ENCODE measurements at regions not wholly inside any gene's neighbourhood (a gene's known extent, or its start where the extent isn't known, plus 50 kb on each side); places are given as distances from the start of the nearest gene placed in this dataset.

DNA sequence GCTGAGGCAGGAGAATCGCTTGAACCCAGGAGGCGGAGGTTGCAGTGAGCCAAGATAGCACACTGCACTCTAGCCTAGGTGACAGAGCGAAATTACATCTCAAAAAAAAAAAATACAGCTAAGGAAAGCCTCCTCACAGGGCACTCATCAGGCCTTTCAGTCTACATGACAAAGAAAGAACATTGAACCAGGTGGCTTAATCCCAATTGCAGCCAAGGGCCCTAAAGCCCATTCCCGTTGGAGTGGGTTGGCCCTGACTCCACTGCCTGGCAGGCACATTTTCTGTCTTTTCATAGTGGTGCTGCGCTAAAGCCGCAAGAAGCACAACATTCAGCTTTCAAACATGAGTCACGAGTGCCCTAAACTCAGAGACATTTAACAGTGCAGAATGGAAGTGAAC lies 372.5 kb downstream of the RNF144A start:
- H3K4me3 ChIP-seq (ENCODE audit: low read depth, low read length), result no peak overlapping the region
- DNase-seq (ENCODE audit: low read depth), result no peak
- no peak for TF ChIP-seq MAX (IDR thresholded peaks at IDR 0.05; ENCODE audit: low read depth, low read length)
- TF ChIP-seq POLR2A (IDR thresholded peaks at IDR 0.05; ENCODE audit: extremely low read depth, insufficient read length), result no peak
- no peak for TF ChIP-seq MYC (IDR thresholded peaks at IDR 0.05; ENCODE audit: low read depth, low read length)
- no peak for TF ChIP-seq CTCF (IDR thresholded peaks at IDR 0.05; ENCODE audit: low read depth, low read length)

- no peak overlapping the region for H3K4me3 ChIP-seq (ENCODE audit: low read depth, low read length)
- TF ChIP-seq MYC (IDR thresholded peaks at IDR 0.05; ENCODE audit: low read depth, low read length), result no peak
- no peak for TF ChIP-seq CTCF (IDR thresholded peaks at IDR 0.05; ENCODE audit: low read depth, low read length)
- no peak for TF ChIP-seq POLR2A (IDR thresholded peaks at IDR 0.05; ENCODE audit: extremely low read depth, insufficient read length)
- TF ChIP-seq MAX (IDR thresholded peaks at IDR 0.05; ENCODE audit: low read depth, low read length), result no peak
- DNase-seq (ENCODE audit: low read depth), result no peak
Measured at GRCh38 chr2:7292154-7292691, 375.0 kb downstream of the RNF144A start.

DNA sequence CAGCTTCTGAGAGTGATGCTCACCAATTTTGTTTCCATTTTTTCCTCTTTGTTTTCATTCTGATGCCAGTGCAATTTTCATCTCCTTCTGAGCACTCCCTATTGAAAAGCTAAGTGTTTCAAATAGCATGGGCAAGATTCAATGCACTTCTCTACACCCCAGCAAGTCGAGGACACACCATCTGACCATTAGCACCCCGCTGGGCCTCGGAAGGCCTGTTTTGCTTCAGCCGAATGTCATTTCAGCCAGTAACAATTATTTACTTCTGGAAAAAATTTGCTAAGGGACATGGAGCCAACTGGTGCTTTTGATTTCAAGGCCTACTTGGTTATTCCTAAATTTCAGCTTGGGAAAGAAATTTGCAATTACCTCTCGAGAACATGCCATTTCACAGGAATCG lies 392.4 kb downstream of the RNF144A start:
- no peak overlapping the region for H3K4me3 ChIP-seq (ENCODE audit: low read depth, low read length)
- DNase-seq (ENCODE audit: low read depth), result no peak
- TF ChIP-seq MYC (IDR thresholded peaks at IDR 0.05; ENCODE audit: low read depth, low read length) (no peak), MAX (IDR thresholded peaks at IDR 0.05; ENCODE audit: low read depth, low read length) (no peak), POLR2A (IDR thresholded peaks at IDR 0.05; ENCODE audit: extremely low read depth, insufficient read length) (no peak), CTCF (IDR thresholded peaks at IDR 0.05; ENCODE audit: low read depth, low read length) (no peak)

- DNase-seq (ENCODE audit: low read depth), result no peak
- no peak overlapping the region for H3K4me3 ChIP-seq (ENCODE audit: low read depth, low read length)
- TF ChIP-seq CTCF (IDR thresholded peaks at IDR 0.05; ENCODE audit: low read depth, low read length), result no peak
Measured at GRCh38 chr2:7324706-7325105, 407.5 kb downstream of the RNF144A start.

DNA sequence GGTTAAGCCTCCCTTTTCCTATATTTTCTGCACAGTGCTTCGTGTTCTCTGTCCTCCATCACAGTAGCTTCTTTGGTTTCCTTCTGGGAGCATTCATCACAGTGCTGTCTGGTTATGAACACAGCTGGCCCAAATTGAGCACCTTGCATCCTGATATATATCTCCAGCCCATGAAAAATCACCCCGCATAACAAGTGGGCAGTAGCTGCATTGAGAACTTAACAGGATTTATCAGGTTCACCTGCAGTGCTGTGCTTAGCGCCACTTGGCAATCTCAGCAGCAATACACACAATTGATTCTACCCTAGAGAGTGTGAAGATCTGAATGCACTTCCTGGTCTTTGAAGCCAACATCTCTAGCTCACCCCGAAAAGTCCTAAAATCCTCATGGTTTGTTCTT lies 408.0 kb downstream of the RNF144A start:
- DNase-seq (ENCODE audit: low read depth), result no peak
- H3K4me3 ChIP-seq (ENCODE audit: low read depth, low read length), result no peak overlapping the region
- TF ChIP-seq MAX (IDR thresholded peaks at IDR 0.05; ENCODE audit: low read depth, low read length) (no peak), CTCF (IDR thresholded peaks at IDR 0.05; ENCODE audit: low read depth, low read length) (no peak), MYC (IDR thresholded peaks at IDR 0.05; ENCODE audit: low read depth, low read length) (no peak), POLR2A (IDR thresholded peaks at IDR 0.05; ENCODE audit: extremely low read depth, insufficient read length) (no peak)

DNA sequence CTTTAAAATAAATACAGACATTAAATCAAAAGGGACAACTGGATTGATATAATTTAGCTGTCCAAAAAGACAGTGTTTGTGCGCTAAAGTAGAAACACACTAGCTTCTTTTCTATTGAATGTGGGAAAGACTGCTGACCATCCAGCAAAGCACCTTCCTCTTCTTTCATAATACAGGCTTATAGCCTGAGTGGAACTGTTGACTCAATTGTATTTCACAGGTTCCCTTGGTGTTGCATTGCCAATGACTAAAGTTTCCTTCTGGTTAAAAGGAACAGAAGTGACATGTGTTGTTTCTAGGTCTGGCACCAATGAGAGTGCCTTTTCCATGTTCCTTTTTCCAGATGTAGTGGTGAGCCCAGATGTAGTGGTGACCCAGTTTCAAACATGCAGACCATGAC lies 412.3 kb downstream of the RNF144A start:
- TF ChIP-seq MAX (IDR thresholded peaks at IDR 0.05; ENCODE audit: low read depth, low read length) (no peak), CTCF (IDR thresholded peaks at IDR 0.05; ENCODE audit: low read depth, low read length) (no peak), POLR2A (IDR thresholded peaks at IDR 0.05; ENCODE audit: extremely low read depth, insufficient read length) (no peak), MYC (IDR thresholded peaks at IDR 0.05; ENCODE audit: low read depth, low read length) (no peak)
- DNase-seq (ENCODE audit: low read depth), result no peak
- no peak overlapping the region for H3K4me3 ChIP-seq (ENCODE audit: low read depth, low read length)

All from NB4 (cell line).